ENCODE measurements at regions not wholly inside any gene's neighbourhood (a gene's known extent, or its start where the extent isn't known, plus 50 kb on each side); places are given as distances from the start of the nearest gene placed in this dataset.

- H3K36me3 ChIP-seq (ENCODE audit: control insufficient read depth, insufficient read depth, low read length), result no peaks in the 10 kb centered on the region
- H3K27me3 ChIP-seq (ENCODE audit: control insufficient read depth, insufficient read depth, low read length), result no peaks in the 10 kb centered on the region
- no peak overlapping the region for H3K27ac ChIP-seq (ENCODE audit: low read depth, low read length)
- H3K4me3 ChIP-seq (ENCODE audit: low read depth, low read length), result no peak overlapping the region
- no peaks in the 10 kb centered on the region for H3K9me3 ChIP-seq (ENCODE audit: control insufficient read depth, insufficient read depth, low read length)
- peak in 1 of 6 donors; percentile 58 for DNase-seq (ENCODE audit: low read depth in 4 of 6, low spot score in 6 of 6)
- WGBS (ENCODE audit: insufficient coverage), result no CpG with 5 or more reads among the region's 6 CpGs
- H3K4me1 ChIP-seq (ENCODE audit: control insufficient read depth, insufficient read depth, low read length), result peaks cover 5% of the 10 kb centered on the region
Measured at GRCh38 chr10:76736815-76737618, 900.6 kb downstream of the KCNMA1 start.

GRCh38 chr10:76736392-76736791 is 901.2 kb downstream of the KCNMA1 start:
- Histone ChIP-seq H3K4me1 (ENCODE audit: control insufficient read depth, insufficient read depth, low read length) (peaks cover 5% of the 10 kb centered on the region), H3K27ac (ENCODE audit: low read depth, low read length) (no peak overlapping the region), H3K9me3 (ENCODE audit: control insufficient read depth, insufficient read depth, low read length) (no peaks in the 10 kb centered on the region), H3K36me3 (ENCODE audit: control insufficient read depth, insufficient read depth, low read length) (no peaks in the 10 kb centered on the region), H3K27me3 (ENCODE audit: control insufficient read depth, insufficient read depth, low read length) (no peaks in the 10 kb centered on the region), H3K4me3 (ENCODE audit: low read depth, low read length) (no peak overlapping the region)
- DNase-seq (ENCODE audit: low read depth in 4 of 6, low spot score in 6 of 6), result no peak
- WGBS (ENCODE audit: insufficient coverage), result 63% methylated on average over 2 of the region's 4 CpGs

- no peaks in the 10 kb centered on the region for H3K36me3 ChIP-seq (ENCODE audit: control insufficient read depth, insufficient read depth, low read length)
- H3K27ac ChIP-seq (ENCODE audit: low read depth, low read length), result no peak overlapping the region
- WGBS (ENCODE audit: insufficient coverage), result no CpG with 5 or more reads among the region's 2 CpGs
- H3K27me3 ChIP-seq (ENCODE audit: control insufficient read depth, insufficient read depth, low read length), result no peaks in the 10 kb centered on the region
- peaks cover 5% of the 10 kb centered on the region for H3K4me1 ChIP-seq (ENCODE audit: control insufficient read depth, insufficient read depth, low read length)
- DNase-seq (ENCODE audit: low read depth in 4 of 6, low spot score in 6 of 6), result peak in 2 of 6 donors; percentile 28 to 57
- H3K4me3 ChIP-seq (ENCODE audit: low read depth, low read length), result no peak overlapping the region
- H3K9me3 ChIP-seq (ENCODE audit: control insufficient read depth, insufficient read depth, low read length), result no peaks in the 10 kb centered on the region
Measured at GRCh38 chr10:76735866-76736265, 901.7 kb downstream of the KCNMA1 start.

- H3K27me3 ChIP-seq (ENCODE audit: control insufficient read depth, insufficient read depth, low read length), result no peaks in the 10 kb centered on the region
- no peaks in the 10 kb centered on the region for H3K9me3 ChIP-seq (ENCODE audit: control insufficient read depth, insufficient read depth, low read length)
- H3K4me1 ChIP-seq (ENCODE audit: control insufficient read depth, insufficient read depth, low read length), result peaks cover 3% of the 10 kb centered on the region
- H3K4me3 ChIP-seq (ENCODE audit: low read depth, low read length), result no peak overlapping the region
- 81% methylated on average over 3 of the region's 5 CpGs for WGBS (ENCODE audit: insufficient coverage)
- DNase-seq (ENCODE audit: low read depth in 4 of 6, low spot score in 6 of 6), result peak in 1 of 6 donors; percentile 30
- no peaks in the 10 kb centered on the region for H3K36me3 ChIP-seq (ENCODE audit: control insufficient read depth, insufficient read depth, low read length)
- no peak overlapping the region for H3K27ac ChIP-seq (ENCODE audit: low read depth, low read length)
Measured at GRCh38 chr10:76733441-76733936, 904.1 kb downstream of the KCNMA1 start.

- no peak overlapping the region for H3K4me3 ChIP-seq (ENCODE audit: low read depth, low read length)
- 100% methylated on average over 3 of the region's 3 CpGs for WGBS (ENCODE audit: insufficient coverage)
- DNase-seq (ENCODE audit: low read depth in 4 of 6, low spot score in 6 of 6), result no peak
- no peaks in the 10 kb centered on the region for H3K9me3 ChIP-seq (ENCODE audit: control insufficient read depth, insufficient read depth, low read length)
- H3K27ac ChIP-seq (ENCODE audit: low read depth, low read length), result no peak overlapping the region
- no peaks in the 10 kb centered on the region for H3K4me1 ChIP-seq (ENCODE audit: control insufficient read depth, insufficient read depth, low read length)
- no peaks in the 10 kb centered on the region for H3K36me3 ChIP-seq (ENCODE audit: control insufficient read depth, insufficient read depth, low read length)
- no peaks in the 10 kb centered on the region for H3K27me3 ChIP-seq (ENCODE audit: control insufficient read depth, insufficient read depth, low read length)
Measured at GRCh38 chr10:76732306-76732705, 905.3 kb downstream of the KCNMA1 start.

- Histone ChIP-seq H3K27me3 (ENCODE audit: control insufficient read depth, insufficient read depth, low read length) (no peaks in the 10 kb centered on the region), H3K9me3 (ENCODE audit: control insufficient read depth, insufficient read depth, low read length) (no peaks in the 10 kb centered on the region), H3K4me1 (ENCODE audit: control insufficient read depth, insufficient read depth, low read length) (no peaks in the 10 kb centered on the region), H3K36me3 (ENCODE audit: control insufficient read depth, insufficient read depth, low read length) (no peaks in the 10 kb centered on the region), H3K27ac (ENCODE audit: low read depth, low read length) (no peak overlapping the region), H3K4me3 (ENCODE audit: low read depth, low read length) (no peak overlapping the region)
- DNase-seq (ENCODE audit: low read depth in 4 of 6, low spot score in 6 of 6), result peak in 1 of 6 donors; percentile 40
- WGBS (ENCODE audit: insufficient coverage), result no CpG with 5 or more reads among the region's 1 CpG
Measured at GRCh38 chr10:76729841-76730487, 907.6 kb downstream of the KCNMA1 start.

- H3K27me3 ChIP-seq (ENCODE audit: control insufficient read depth, insufficient read depth, low read length), result no peaks in the 10 kb centered on the region
Measured at GRCh38 chr10:76729346-76729745, 908.3 kb downstream of the KCNMA1 start.

GRCh38 chr10:76727038-76727437 is 910.6 kb downstream of the KCNMA1 start:
- DNase-seq (ENCODE audit: low read depth in 4 of 6, low spot score in 6 of 6), result no peak
- no CpG with 5 or more reads among the region's 2 CpGs for WGBS (ENCODE audit: insufficient coverage)
- Histone ChIP-seq H3K4me3 (ENCODE audit: low read depth, low read length) (no peak overlapping the region), H3K9me3 (ENCODE audit: control insufficient read depth, insufficient read depth, low read length) (no peaks in the 10 kb centered on the region), H3K36me3 (ENCODE audit: control insufficient read depth, insufficient read depth, low read length) (no peaks in the 10 kb centered on the region), H3K27ac (ENCODE audit: low read depth, low read length) (no peak overlapping the region), H3K27me3 (ENCODE audit: control insufficient read depth, insufficient read depth, low read length) (no peaks in the 10 kb centered on the region), H3K4me1 (ENCODE audit: control insufficient read depth, insufficient read depth, low read length) (peaks cover 6% of the 10 kb centered on the region)

More at GRCh38 chr10:76729346-76729745, 908.3 kb downstream of the KCNMA1 start:
- no peaks in the 10 kb centered on the region for H3K36me3 ChIP-seq (ENCODE audit: control insufficient read depth, insufficient read depth, low read length)
- H3K9me3 ChIP-seq (ENCODE audit: control insufficient read depth, insufficient read depth, low read length), result no peaks in the 10 kb centered on the region
- DNase-seq (ENCODE audit: low read depth in 4 of 6, low spot score in 6 of 6), result no peak
- no peak overlapping the region for H3K4me3 ChIP-seq (ENCODE audit: low read depth, low read length)
- H3K27ac ChIP-seq (ENCODE audit: low read depth, low read length), result no peak overlapping the region
- H3K4me1 ChIP-seq (ENCODE audit: control insufficient read depth, insufficient read depth, low read length), result no peaks in the 10 kb centered on the region

- H3K4me1 ChIP-seq (ENCODE audit: control insufficient read depth, insufficient read depth, low read length), result peaks cover 6% of the 10 kb centered on the region
- 15% methylated on average over 9 of the region's 9 CpGs for WGBS (ENCODE audit: insufficient coverage)
Measured at GRCh38 chr10:76723844-76724243, 913.8 kb downstream of the KCNMA1 start.

More at GRCh38 chr10:76723844-76724243, 913.8 kb downstream of the KCNMA1 start:
- Histone ChIP-seq H3K9me3 (ENCODE audit: control insufficient read depth, insufficient read depth, low read length) (no peaks in the 10 kb centered on the region), H3K27ac (ENCODE audit: low read depth, low read length) (no peak overlapping the region), H3K4me3 (ENCODE audit: low read depth, low read length) (no peak overlapping the region), H3K36me3 (ENCODE audit: control insufficient read depth, insufficient read depth, low read length) (no peaks in the 10 kb centered on the region), H3K27me3 (ENCODE audit: control insufficient read depth, insufficient read depth, low read length) (no peaks in the 10 kb centered on the region)
- DNase-seq (ENCODE audit: low read depth in 4 of 6, low spot score in 6 of 6), result peak in 1 of 6 donors; percentile 64
